Liver (tissue), 3 donors: ENCODE measurements at regions not wholly inside any gene's neighbourhood (a gene's known extent, or its start where the extent isn't known, plus 50 kb on each side); places are given as distances from the start of the nearest gene placed in this dataset.

Source experiments
- EGR1 ChIP-seq, 2 donors: IDR thresholded peaks; 2 replicates each; pipeline ENCODE4 v1.6.1; 2016 to 2018; ENCODE audit warnings: antibody characterized with exemption in 2 of 2, low read depth in 2 of 2
- GABPA ChIP-seq, 2 donors: IDR thresholded peaks in 1 of 2; conservative IDR thresholded peaks in 1 of 2; 2 replicates each; pipeline ENCODE4 v1.6.1; 2016; ENCODE audit warnings: antibody characterized with exemption in 2 of 2, mild to moderate bottlenecking in 1 of 2, moderate library complexity in 1 of 2
- JUND ChIP-seq, 2 donors: IDR thresholded peaks; 2 replicates each; pipeline ENCODE4 v1.6.1; 2016; ENCODE audit warnings: antibody characterized with exemption in 2 of 2
- RAD21 ChIP-seq, 2 donors: IDR thresholded peaks; 2 replicates each; pipeline ENCODE4 v1.6.1; 2016; ENCODE audit warnings: antibody characterized with exemption in 2 of 2, mild to moderate bottlenecking in 2 of 2
- RXRA ChIP-seq, 2 donors: IDR thresholded peaks; 2 replicates each; pipeline ENCODE4 v1.6.1; 2017 to 2018; ENCODE audit warnings: antibody characterized with exemption in 2 of 2, mild to moderate bottlenecking in 1 of 2
- SP1 ChIP-seq: IDR thresholded peaks from 2 replicates; pipeline ENCODE4 v1.6.1; 2018; ENCODE audit warnings: antibody characterized with exemption, mild to moderate bottlenecking
- TAF1 ChIP-seq: conservative IDR thresholded peaks from 2 replicates; pipeline ENCODE4 v1.6.1; 2016; ENCODE audit warnings: antibody characterized with exemption, mild to moderate bottlenecking
- YY1 ChIP-seq: IDR thresholded peaks from 2 replicates; pipeline ENCODE4 v1.6.1; 2016; ENCODE audit warnings: antibody characterized with exemption, mild to moderate bottlenecking
- TF ChIP-seq, protein P1 (sequence below): fragments of 150-350 bp; IDR thresholded peaks from 2 replicates; pipeline ENCODE4 v1.5.1; 2017; ENCODE audit warnings: improper control_type of control experiment, low read depth, low read length; ENCODE audit not compliant: missing input control
- TF ChIP-seq, protein P2 (sequence below): IDR thresholded peaks from 2 replicates; pipeline ENCODE4 v1.6.1; 2016; ENCODE audit warnings: antibody characterized with exemption
- TF ChIP-seq, protein P3 (sequence below): IDR thresholded peaks from 2 replicates; pipeline ENCODE4 v1.6.1; 2016; ENCODE audit warnings: antibody characterized with exemption
- TF ChIP-seq, protein P4 (sequence below): IDR thresholded peaks from 2 replicates; pipeline ENCODE4 v1.6.1; 2016; ENCODE audit warnings: antibody characterized with exemption
- TF ChIP-seq, protein P5 (sequence below): IDR thresholded peaks from 2 replicates; pipeline ENCODE4 v1.6.1; 2016; ENCODE audit warnings: antibody characterized with exemption, mild to moderate bottlenecking
- donor health status: healthy.
- donor health status: healthy.

DNA sequence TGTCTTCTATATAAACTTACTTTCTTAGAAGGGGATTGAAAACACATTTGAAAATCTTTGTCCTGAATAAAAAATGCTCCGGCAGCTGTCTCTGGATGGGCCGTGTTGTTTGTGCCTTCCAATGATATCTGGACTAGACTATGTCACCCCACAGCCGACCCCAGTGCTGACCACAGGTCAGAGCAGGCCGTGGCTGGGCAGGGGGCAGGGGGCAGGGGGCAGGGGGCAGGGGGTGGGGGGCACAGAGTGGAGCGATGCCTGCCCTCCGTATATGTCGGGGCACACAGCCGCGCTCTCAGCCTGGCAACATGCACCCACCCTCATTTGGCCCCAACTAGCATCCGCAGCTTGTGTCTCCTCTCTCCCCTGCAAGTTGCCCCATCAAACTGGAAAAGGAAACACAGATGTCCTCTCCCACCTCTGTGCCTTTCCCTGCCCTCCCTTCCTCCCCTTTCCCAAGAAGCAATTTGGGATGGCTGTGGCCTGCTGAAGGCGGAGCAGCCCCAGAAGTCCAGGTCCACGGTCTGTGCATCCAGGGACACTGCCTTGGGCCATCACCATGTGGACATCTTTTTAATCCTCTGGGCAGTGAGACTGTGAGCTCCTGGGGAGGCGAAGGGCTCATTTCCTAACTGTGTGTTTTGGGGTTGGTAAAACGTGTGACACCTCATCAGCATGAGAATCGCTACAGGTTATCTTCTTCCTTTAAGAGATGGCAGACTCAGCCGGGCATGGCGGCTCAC is 295.7 kb upstream of the RTL1 start:
- TF ChIP-seq JUND (IDR thresholded peaks at IDR 0.05) (no peak), GABPA (IDR thresholded peaks at IDR 0.05 in 1 of 2, conservative IDR thresholded peaks at IDR 0.05 in 1 of 2) (no peak), EGR1 (IDR thresholded peaks at IDR 0.05; ENCODE audit: low read depth in 2 of 2) (no peak), YY1 (no peak), RAD21 (IDR thresholded peaks at IDR 0.05) (no peak), RXRA (IDR thresholded peaks at IDR 0.05) (no peak), SP1 (no peak), TAF1 (no peak)
- TF ChIP-seq, protein P1, sequence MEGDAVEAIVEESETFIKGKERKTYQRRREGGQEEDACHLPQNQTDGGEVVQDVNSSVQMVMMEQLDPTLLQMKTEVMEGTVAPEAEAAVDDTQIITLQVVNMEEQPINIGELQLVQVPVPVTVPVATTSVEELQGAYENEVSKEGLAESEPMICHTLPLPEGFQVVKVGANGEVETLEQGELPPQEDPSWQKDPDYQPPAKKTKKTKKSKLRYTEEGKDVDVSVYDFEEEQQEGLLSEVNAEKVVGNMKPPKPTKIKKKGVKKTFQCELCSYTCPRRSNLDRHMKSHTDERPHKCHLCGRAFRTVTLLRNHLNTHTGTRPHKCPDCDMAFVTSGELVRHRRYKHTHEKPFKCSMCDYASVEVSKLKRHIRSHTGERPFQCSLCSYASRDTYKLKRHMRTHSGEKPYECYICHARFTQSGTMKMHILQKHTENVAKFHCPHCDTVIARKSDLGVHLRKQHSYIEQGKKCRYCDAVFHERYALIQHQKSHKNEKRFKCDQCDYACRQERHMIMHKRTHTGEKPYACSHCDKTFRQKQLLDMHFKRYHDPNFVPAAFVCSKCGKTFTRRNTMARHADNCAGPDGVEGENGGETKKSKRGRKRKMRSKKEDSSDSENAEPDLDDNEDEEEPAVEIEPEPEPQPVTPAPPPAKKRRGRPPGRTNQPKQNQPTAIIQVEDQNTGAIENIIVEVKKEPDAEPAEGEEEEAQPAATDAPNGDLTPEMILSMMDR = no peak
- TF ChIP-seq, protein P2, sequence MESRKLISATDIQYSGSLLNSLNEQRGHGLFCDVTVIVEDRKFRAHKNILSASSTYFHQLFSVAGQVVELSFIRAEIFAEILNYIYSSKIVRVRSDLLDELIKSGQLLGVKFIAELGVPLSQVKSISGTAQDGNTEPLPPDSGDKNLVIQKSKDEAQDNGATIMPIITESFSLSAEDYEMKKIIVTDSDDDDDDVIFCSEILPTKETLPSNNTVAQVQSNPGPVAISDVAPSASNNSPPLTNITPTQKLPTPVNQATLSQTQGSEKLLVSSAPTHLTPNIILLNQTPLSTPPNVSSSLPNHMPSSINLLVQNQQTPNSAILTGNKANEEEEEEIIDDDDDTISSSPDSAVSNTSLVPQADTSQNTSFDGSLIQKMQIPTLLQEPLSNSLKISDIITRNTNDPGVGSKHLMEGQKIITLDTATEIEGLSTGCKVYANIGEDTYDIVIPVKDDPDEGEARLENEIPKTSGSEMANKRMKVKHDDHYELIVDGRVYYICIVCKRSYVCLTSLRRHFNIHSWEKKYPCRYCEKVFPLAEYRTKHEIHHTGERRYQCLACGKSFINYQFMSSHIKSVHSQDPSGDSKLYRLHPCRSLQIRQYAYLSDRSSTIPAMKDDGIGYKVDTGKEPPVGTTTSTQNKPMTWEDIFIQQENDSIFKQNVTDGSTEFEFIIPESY = no peak
- TF ChIP-seq, protein P3, sequence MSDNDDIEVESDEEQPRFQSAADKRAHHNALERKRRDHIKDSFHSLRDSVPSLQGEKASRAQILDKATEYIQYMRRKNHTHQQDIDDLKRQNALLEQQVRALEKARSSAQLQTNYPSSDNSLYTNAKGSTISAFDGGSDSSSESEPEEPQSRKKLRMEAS = no peak
- TF ChIP-seq, protein P4, sequence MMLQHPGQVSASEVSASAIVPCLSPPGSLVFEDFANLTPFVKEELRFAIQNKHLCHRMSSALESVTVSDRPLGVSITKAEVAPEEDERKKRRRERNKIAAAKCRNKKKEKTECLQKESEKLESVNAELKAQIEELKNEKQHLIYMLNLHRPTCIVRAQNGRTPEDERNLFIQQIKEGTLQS = no peak
- TF ChIP-seq, protein P5, sequence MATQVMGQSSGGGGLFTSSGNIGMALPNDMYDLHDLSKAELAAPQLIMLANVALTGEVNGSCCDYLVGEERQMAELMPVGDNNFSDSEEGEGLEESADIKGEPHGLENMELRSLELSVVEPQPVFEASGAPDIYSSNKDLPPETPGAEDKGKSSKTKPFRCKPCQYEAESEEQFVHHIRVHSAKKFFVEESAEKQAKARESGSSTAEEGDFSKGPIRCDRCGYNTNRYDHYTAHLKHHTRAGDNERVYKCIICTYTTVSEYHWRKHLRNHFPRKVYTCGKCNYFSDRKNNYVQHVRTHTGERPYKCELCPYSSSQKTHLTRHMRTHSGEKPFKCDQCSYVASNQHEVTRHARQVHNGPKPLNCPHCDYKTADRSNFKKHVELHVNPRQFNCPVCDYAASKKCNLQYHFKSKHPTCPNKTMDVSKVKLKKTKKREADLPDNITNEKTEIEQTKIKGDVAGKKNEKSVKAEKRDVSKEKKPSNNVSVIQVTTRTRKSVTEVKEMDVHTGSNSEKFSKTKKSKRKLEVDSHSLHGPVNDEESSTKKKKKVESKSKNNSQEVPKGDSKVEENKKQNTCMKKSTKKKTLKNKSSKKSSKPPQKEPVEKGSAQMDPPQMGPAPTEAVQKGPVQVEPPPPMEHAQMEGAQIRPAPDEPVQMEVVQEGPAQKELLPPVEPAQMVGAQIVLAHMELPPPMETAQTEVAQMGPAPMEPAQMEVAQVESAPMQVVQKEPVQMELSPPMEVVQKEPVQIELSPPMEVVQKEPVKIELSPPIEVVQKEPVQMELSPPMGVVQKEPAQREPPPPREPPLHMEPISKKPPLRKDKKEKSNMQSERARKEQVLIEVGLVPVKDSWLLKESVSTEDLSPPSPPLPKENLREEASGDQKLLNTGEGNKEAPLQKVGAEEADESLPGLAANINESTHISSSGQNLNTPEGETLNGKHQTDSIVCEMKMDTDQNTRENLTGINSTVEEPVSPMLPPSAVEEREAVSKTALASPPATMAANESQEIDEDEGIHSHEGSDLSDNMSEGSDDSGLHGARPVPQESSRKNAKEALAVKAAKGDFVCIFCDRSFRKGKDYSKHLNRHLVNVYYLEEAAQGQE = no peak
